Activated CD8-positive, alpha-beta T cell treated with anti-CD3 and anti-CD28 coated beads, Interleukin-2, amount 10 ng/mL, durations not matched to agents 7 days and 5 days (primary cell): ENCODE measurements at regions not wholly inside any gene's neighbourhood (a gene's known extent, or its start where the extent isn't known, plus 50 kb on each side); places are given as distances from the start of the nearest gene placed in this dataset.

Source experiments
- ATAC-seq: fragments of 150-1000 bp; cut with Tn5 transposase; one replicate; pipeline ENCODE4 v1.10.0; 2021; ENCODE audit warnings: moderate library complexity
- CTCF ChIA-PET: fragments of 350-600 bp; sonication (Branson Sonifier 250); formaldehyde crosslinking; loops from one replicate; lab custom pipeline; 2021; ENCODE audit warnings: antibody characterized with exemption; lab: Charles Lee
- POLR2A ChIA-PET: fragments of 350-600 bp; sonication (Branson Sonifier 250); formaldehyde crosslinking; loops from one replicate; lab custom pipeline; 2021; ENCODE audit warnings: antibody characterized with exemption; lab: Charles Lee
- DNase-seq: peaks from one replicate; pipeline ENCODE4 v3.0.0-alpha.2; 2020
- H3K27ac Mint-ChIP-seq: one replicate; pipeline ENCODE4 v1.8.0; 2021; ENCODE audit warnings: mild to moderate bottlenecking, mixed read lengths
- H3K27me3 Mint-ChIP-seq: one replicate; pipeline ENCODE4 v1.8.0; 2021; ENCODE audit warnings: low read depth, mixed read lengths
- H3K36me3 Mint-ChIP-seq: one replicate; pipeline ENCODE4 v1.8.0; 2021; ENCODE audit warnings: low read depth, mixed read lengths
- H3K4me1 Mint-ChIP-seq: one replicate; pipeline ENCODE4 v1.8.0; 2021; ENCODE audit warnings: low read depth, mixed read lengths
- H3K4me3 Mint-ChIP-seq: one replicate; pipeline ENCODE4 v1.8.0; 2021; ENCODE audit warnings: mild to moderate bottlenecking, mixed read lengths
- H3K9me3 Mint-ChIP-seq: one replicate; pipeline ENCODE4 v1.8.0; 2022; ENCODE audit warnings: mixed read lengths; ENCODE audit not compliant: insufficient read depth

GRCh38 chr11:10387206-10388083 lies 67.6 kb upstream of the AMPD3 start:
- Mint-ChIP-seq H3K4me1 (no peaks in the 10 kb centered on the region), H3K36me3 (no peaks in the 10 kb centered on the region)
- CTCF ChIA-PET, result interaction anchor here (1.0 to 1.1 kb wide), 2 partner anchors 10 to 14 kb away, joined by 3 to 4 read pairs; no protein-coding TSS in a partner anchor

GRCh38 chr11:10388101-10388500 lies 67.0 kb upstream of the AMPD3 start:
- H3K9me3 Mint-ChIP-seq, result no peaks in the 10 kb centered on the region
- POLR2A ChIA-PET, result interaction anchor here (0.6 kb wide), 1 partner anchor 10 kb away, joined by 3 read pairs; no protein-coding TSS in a partner anchor
- DNase-seq (no peak), ATAC-seq (no peak)
- CTCF ChIA-PET, result interaction anchor here (1.0 to 1.1 kb wide), 2 partner anchors 9 to 13 kb away, joined by 3 to 4 read pairs; no protein-coding TSS in a partner anchor
- no peak overlapping the region for H3K4me3 Mint-ChIP-seq
- H3K27me3 Mint-ChIP-seq, result peaks cover 19% of the 10 kb centered on the region
- no peak overlapping the region for H3K27ac Mint-ChIP-seq
- no peaks in the 10 kb centered on the region for H3K4me1 Mint-ChIP-seq
- no peaks in the 10 kb centered on the region for H3K36me3 Mint-ChIP-seq

More at GRCh38 chr11:10387206-10388083, 67.6 kb upstream of the AMPD3 start:
- Mint-ChIP-seq H3K9me3 (no peaks in the 10 kb centered on the region), H3K27me3 (peaks cover 15% of the 10 kb centered on the region), H3K4me3 (no peak overlapping the region), H3K27ac (no peak overlapping the region)
- POLR2A ChIA-PET, result interaction anchor here (0.6 to 1.4 kb wide), 2 partner anchors 9 to 10 kb away, joined by 3 to 4 read pairs; no protein-coding TSS in a partner anchor
- DNase-seq, result no peak
- ATAC-seq, result no peak

GRCh38 chr11:10388574-10388973 lies 66.5 kb upstream of the AMPD3 start:
- H3K4me1 Mint-ChIP-seq, result no peaks in the 10 kb centered on the region
- ATAC-seq (no peak), DNase-seq (no peak)
- no peaks in the 10 kb centered on the region for H3K36me3 Mint-ChIP-seq
- peaks cover 19% of the 10 kb centered on the region for H3K27me3 Mint-ChIP-seq
- POLR2A ChIA-PET, result no interaction called here
- no peak overlapping the region for H3K27ac Mint-ChIP-seq
- CTCF ChIA-PET, result interaction anchor here (1.0 kb wide), 1 partner anchor 13 kb away, joined by 3 read pairs; no protein-coding TSS in a partner anchor
- H3K4me3 Mint-ChIP-seq, result no peak overlapping the region
- H3K9me3 Mint-ChIP-seq, result no peaks in the 10 kb centered on the region

GRCh38 chr11:10390375-10390774 lies 64.7 kb upstream of the AMPD3 start:
- H3K27me3 Mint-ChIP-seq, result peaks cover 19% of the 10 kb centered on the region
- no peak overlapping the region for H3K27ac Mint-ChIP-seq
- ATAC-seq, result no peak
- H3K9me3 Mint-ChIP-seq, result no peaks in the 10 kb centered on the region
- H3K36me3 Mint-ChIP-seq, result no peaks in the 10 kb centered on the region
- no peaks in the 10 kb centered on the region for H3K4me1 Mint-ChIP-seq
- no peak overlapping the region for H3K4me3 Mint-ChIP-seq
- ChIA-PET CTCF (interaction anchor here (1.6 kb wide), 1 partner anchor 16 kb away, joined by 4 read pairs; no protein-coding TSS in a partner anchor), POLR2A (no interaction called here)
- DNase-seq, result no peak

- Mint-ChIP-seq H3K36me3 (no peaks in the 10 kb centered on the region), H3K27ac (no peak overlapping the region), H3K4me3 (no peak overlapping the region), H3K27me3 (peaks cover 22% of the 10 kb centered on the region), H3K9me3 (no peaks in the 10 kb centered on the region), H3K4me1 (no peaks in the 10 kb centered on the region)
- ChIA-PET CTCF (no interaction called here), POLR2A (no interaction called here)
- DNase-seq, result no peak
- no peak for ATAC-seq
Measured at GRCh38 chr11:10392095-10393079, 62.7 kb upstream of the AMPD3 start.

GRCh38 chr11:10394229-10395101 lies 60.6 kb upstream of the AMPD3 start:
- ATAC-seq (no peak), DNase-seq (no peak)
- H3K27me3 Mint-ChIP-seq, result peaks cover 28% of the 10 kb centered on the region
- no peaks in the 10 kb centered on the region for H3K36me3 Mint-ChIP-seq
- H3K4me3 Mint-ChIP-seq, result no peak overlapping the region
- no peaks in the 10 kb centered on the region for H3K4me1 Mint-ChIP-seq
- no peaks in the 10 kb centered on the region for H3K9me3 Mint-ChIP-seq
- ChIA-PET CTCF (no interaction called here), POLR2A (no interaction called here)
- no peak overlapping the region for H3K27ac Mint-ChIP-seq

GRCh38 chr11:10395166-10395897 lies 59.7 kb upstream of the AMPD3 start:
- DNase-seq, result no peak
- H3K4me3 Mint-ChIP-seq, result no peak overlapping the region
- no peaks in the 10 kb centered on the region for H3K9me3 Mint-ChIP-seq
- ATAC-seq, result no peak
- no peaks in the 10 kb centered on the region for H3K36me3 Mint-ChIP-seq
- H3K4me1 Mint-ChIP-seq, result peaks cover 1% of the 10 kb centered on the region
- CTCF ChIA-PET, result interaction anchor here (1.1 kb wide), 1 partner anchor 20 kb away, joined by 3 read pairs; no protein-coding TSS in a partner anchor
- no peak overlapping the region for H3K27ac Mint-ChIP-seq
- peaks cover 24% of the 10 kb centered on the region for H3K27me3 Mint-ChIP-seq
- POLR2A ChIA-PET, result no interaction called here

- ChIA-PET CTCF (interaction anchor here (1.0 to 1.7 kb wide), 3 partner anchors 9 to 21 kb away, joined by 3 to 4 read pairs (median 4); no protein-coding TSS in a partner anchor), POLR2A (interaction anchor here (0.9 kb wide), 1 partner anchor 10 kb away, joined by 4 read pairs; no protein-coding TSS in a partner anchor)
- no peak overlapping the region for H3K27ac Mint-ChIP-seq
- H3K9me3 Mint-ChIP-seq, result no peaks in the 10 kb centered on the region
- DNase-seq (no peak), ATAC-seq (no peak)
- no peaks in the 10 kb centered on the region for H3K36me3 Mint-ChIP-seq
- peaks cover 14% of the 10 kb centered on the region for H3K4me1 Mint-ChIP-seq
- peaks cover 17% of the 10 kb centered on the region for H3K27me3 Mint-ChIP-seq
- no peak overlapping the region for H3K4me3 Mint-ChIP-seq
Measured at GRCh38 chr11:10396771-10397170, 58.3 kb upstream of the AMPD3 start.

GRCh38 chr11:10397226-10397987 lies 57.7 kb upstream of the AMPD3 start:
- POLR2A ChIA-PET, result interaction anchor here (0.9 kb wide), 1 partner anchor 11 kb away, joined by 4 read pairs; no protein-coding TSS in a partner anchor
- CTCF ChIA-PET, result interaction anchor here (1.7 kb wide), 1 partner anchor 10 kb away, joined by 4 read pairs; no protein-coding TSS in a partner anchor
- H3K27me3 Mint-ChIP-seq, result peaks cover 14% of the 10 kb centered on the region
- H3K27ac Mint-ChIP-seq, result no peak overlapping the region
- H3K4me1 Mint-ChIP-seq, result peaks cover 14% of the 10 kb centered on the region
- no peaks in the 10 kb centered on the region for H3K9me3 Mint-ChIP-seq
- no peaks in the 10 kb centered on the region for H3K36me3 Mint-ChIP-seq
- ATAC-seq (no peak), DNase-seq (no peak)
- no peak overlapping the region for H3K4me3 Mint-ChIP-seq

GRCh38 chr11:10398525-10398924 lies 56.5 kb upstream of the AMPD3 start:
- POLR2A ChIA-PET, result no interaction called here
- no peaks in the 10 kb centered on the region for H3K36me3 Mint-ChIP-seq
- H3K9me3 Mint-ChIP-seq, result no peaks in the 10 kb centered on the region
- peaks cover 14% of the 10 kb centered on the region for H3K4me1 Mint-ChIP-seq
- H3K4me3 Mint-ChIP-seq, result no peak overlapping the region
- DNase-seq, result no peak
- H3K27me3 Mint-ChIP-seq, result peaks cover 10% of the 10 kb centered on the region
- no peak for ATAC-seq
- no peak overlapping the region for H3K27ac Mint-ChIP-seq
- CTCF ChIA-PET, result no interaction called here
